ENCODE measurements at regions not wholly inside any gene's neighbourhood (a gene's known extent, or its start where the extent isn't known, plus 50 kb on each side); places are given as distances from the start of the nearest gene placed in this dataset.

GRCh38 chr14:43914041-43914693 lies 592.9 kb downstream of the FSCB start:
- TF ChIP-seq, protein P1, sequence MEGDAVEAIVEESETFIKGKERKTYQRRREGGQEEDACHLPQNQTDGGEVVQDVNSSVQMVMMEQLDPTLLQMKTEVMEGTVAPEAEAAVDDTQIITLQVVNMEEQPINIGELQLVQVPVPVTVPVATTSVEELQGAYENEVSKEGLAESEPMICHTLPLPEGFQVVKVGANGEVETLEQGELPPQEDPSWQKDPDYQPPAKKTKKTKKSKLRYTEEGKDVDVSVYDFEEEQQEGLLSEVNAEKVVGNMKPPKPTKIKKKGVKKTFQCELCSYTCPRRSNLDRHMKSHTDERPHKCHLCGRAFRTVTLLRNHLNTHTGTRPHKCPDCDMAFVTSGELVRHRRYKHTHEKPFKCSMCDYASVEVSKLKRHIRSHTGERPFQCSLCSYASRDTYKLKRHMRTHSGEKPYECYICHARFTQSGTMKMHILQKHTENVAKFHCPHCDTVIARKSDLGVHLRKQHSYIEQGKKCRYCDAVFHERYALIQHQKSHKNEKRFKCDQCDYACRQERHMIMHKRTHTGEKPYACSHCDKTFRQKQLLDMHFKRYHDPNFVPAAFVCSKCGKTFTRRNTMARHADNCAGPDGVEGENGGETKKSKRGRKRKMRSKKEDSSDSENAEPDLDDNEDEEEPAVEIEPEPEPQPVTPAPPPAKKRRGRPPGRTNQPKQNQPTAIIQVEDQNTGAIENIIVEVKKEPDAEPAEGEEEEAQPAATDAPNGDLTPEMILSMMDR (IDR thresholded peaks at IDR 0.05; ENCODE audit: insufficient read depth in 1 of 2, low read depth in 1 of 2, low read length in 1 of 2, severe bottlenecking in 1 of 2, unreplicated experiment in 1 of 2): no peak
- H3K4me3 Mint-ChIP-seq (ENCODE audit: unreplicated experiment): no peak overlapping the region
- ChIA-PET POLR2A (no interaction called here), CTCF (interaction anchor here (0.6 kb wide), 1 partner anchor 1541 kb away, joined by 4 read pairs; no protein-coding TSS in a partner anchor)
- Histone ChIP-seq H3K36me3 (ENCODE audit: control insufficient read depth, insufficient read depth, low read length) (no peaks in the 10 kb centered on the region), H3K27me3 (replicated peaks; ENCODE audit: control insufficient read depth, insufficient read depth, low read length) (no peaks in the 10 kb centered on the region), H3K4me1 (no peaks in the 10 kb centered on the region), H3K9me3 (no peaks in the 10 kb centered on the region), H3K4me3 (ENCODE audit: low read depth, low read length) (no peak overlapping the region)
- intact Hi-C loops (cut with micrococcal nuclease; ENCODE audit: unreplicated experiment): no loop called here
- no peaks in the 10 kb centered on the region for H3K4me1 Mint-ChIP-seq (ENCODE audit: low read depth, unreplicated experiment)
- no peaks in the 10 kb centered on the region for H3K27me3 Mint-ChIP-seq (ENCODE audit: insufficient read depth, unreplicated experiment)
- no TSS peak for BruUV-seq (replicated peaks)
- DNase-seq: no peak
- H3K36me3 Mint-ChIP-seq (ENCODE audit: insufficient read depth, unreplicated experiment): no peaks in the 10 kb centered on the region
- H3K27ac Mint-ChIP-seq (ENCODE audit: unreplicated experiment): no peak overlapping the region
- no peaks in the 10 kb centered on the region for H3K9me3 Mint-ChIP-seq (ENCODE audit: unreplicated experiment)

- H3K27me3 ChIP-seq (replicated peaks; ENCODE audit: control insufficient read depth, insufficient read depth, low read length): no peaks in the 10 kb centered on the region
- BruUV-seq (replicated peaks): no TSS peak
- Mint-ChIP-seq H3K27ac (ENCODE audit: unreplicated experiment) (no peak overlapping the region), H3K9me3 (ENCODE audit: unreplicated experiment) (no peaks in the 10 kb centered on the region), H3K4me1 (ENCODE audit: low read depth, unreplicated experiment) (no peaks in the 10 kb centered on the region), H3K4me3 (ENCODE audit: unreplicated experiment) (no peak overlapping the region), H3K27me3 (ENCODE audit: insufficient read depth, unreplicated experiment) (no peaks in the 10 kb centered on the region), H3K36me3 (ENCODE audit: insufficient read depth, unreplicated experiment) (no peaks in the 10 kb centered on the region)
- POLR2A ChIA-PET: no interaction called here
- DNase-seq: no peak
- H3K36me3 ChIP-seq (ENCODE audit: control insufficient read depth, insufficient read depth, low read length): no peaks in the 10 kb centered on the region
- no peak overlapping the region for H3K4me3 ChIP-seq (ENCODE audit: low read depth, low read length)
- TF ChIP-seq, protein P1 (IDR thresholded peaks at IDR 0.05; ENCODE audit: insufficient read depth in 1 of 2, low read depth in 1 of 2, low read length in 1 of 2, severe bottlenecking in 1 of 2, unreplicated experiment in 1 of 2): no peak
- no peaks in the 10 kb centered on the region for H3K9me3 ChIP-seq
- CTCF ChIA-PET: no interaction called here
- H3K4me1 ChIP-seq: no peaks in the 10 kb centered on the region
- intact Hi-C loops (cut with micrococcal nuclease; ENCODE audit: unreplicated experiment): no loop called here
Observed at GRCh38 chr14:43903209-43903608, 603.9 kb downstream of the FSCB start.

- no TSS peak for BruUV-seq (replicated peaks)
- DNase-seq: no peak
- no peaks in the 10 kb centered on the region for H3K9me3 Mint-ChIP-seq (ENCODE audit: unreplicated experiment)
- no peak overlapping the region for H3K4me3 ChIP-seq (ENCODE audit: low read depth, low read length)
- no peak overlapping the region for H3K27ac Mint-ChIP-seq (ENCODE audit: unreplicated experiment)
- TF ChIP-seq, protein P1 (IDR thresholded peaks at IDR 0.05; ENCODE audit: insufficient read depth in 1 of 2, low read depth in 1 of 2, low read length in 1 of 2, severe bottlenecking in 1 of 2, unreplicated experiment in 1 of 2): no peak
- no peaks in the 10 kb centered on the region for H3K4me1 Mint-ChIP-seq (ENCODE audit: low read depth, unreplicated experiment)
- H3K27me3 Mint-ChIP-seq (ENCODE audit: insufficient read depth, unreplicated experiment): no peaks in the 10 kb centered on the region
- H3K4me1 ChIP-seq: no peaks in the 10 kb centered on the region
- POLR2A ChIA-PET: no interaction called here
- H3K9me3 ChIP-seq: no peaks in the 10 kb centered on the region
- H3K27me3 ChIP-seq (replicated peaks; ENCODE audit: control insufficient read depth, insufficient read depth, low read length): no peaks in the 10 kb centered on the region
- intact Hi-C loops (cut with micrococcal nuclease; ENCODE audit: unreplicated experiment): no loop called here
- no peaks in the 10 kb centered on the region for H3K36me3 ChIP-seq (ENCODE audit: control insufficient read depth, insufficient read depth, low read length)
- no peak overlapping the region for H3K4me3 Mint-ChIP-seq (ENCODE audit: unreplicated experiment)
- CTCF ChIA-PET: no interaction called here
- H3K36me3 Mint-ChIP-seq (ENCODE audit: insufficient read depth, unreplicated experiment): no peaks in the 10 kb centered on the region
Observed at GRCh38 chr14:43901911-43902673, 605.0 kb downstream of the FSCB start.

All from Caco-2 (cell line).